GM23338 (cell line): ENCODE measurements at regions not wholly inside any gene's neighbourhood (a gene's known extent, or its start where the extent isn't known, plus 50 kb on each side); places are given as distances from the start of the nearest gene placed in this dataset.

Experiments used
- ATAC-seq: fragments of 200-7000 bp; cut with Tn5 transposase; 3 replicates; pipeline ENCODE4 v1.9.1; 2020
- DNase-seq: peaks from one replicate; pipeline ENCODE4 v3.0.0-alpha.2; 2015; ENCODE audit warnings: low spot score
- H2AFZ ChIP-seq: fragments of 200-600 bp; sonication (generic); 2 replicates; pipeline ENCODE4 v1.8.0; 2016; ENCODE audit warnings: antibody characterized with exemption, mild to moderate bottlenecking, moderate library complexity
- H3F3A ChIP-seq: fragments of 200-600 bp; sonication (generic); replicated peaks from 2 replicates; pipeline ENCODE4 v1.8.0; 2017; ENCODE audit warnings: antibody characterized with exemption, mixed run types, low read depth
- H3K27ac ChIP-seq: fragments of 200-600 bp; sonication (generic); 2 replicates; pipeline ENCODE4 v1.6.1; 2016; ENCODE audit warnings: low read depth
- H3K27me3 ChIP-seq: fragments of 200-600 bp; sonication (generic); 2 replicates; pipeline ENCODE4 v1.8.0; 2016; ENCODE audit warnings: mild to moderate bottlenecking, mixed run types, moderate library complexity; ENCODE audit not compliant: insufficient read depth
- H3K36me3 ChIP-seq: fragments of 200-600 bp; sonication (generic); 2 replicates; pipeline ENCODE4 v1.8.0; 2016; ENCODE audit warnings: mild to moderate bottlenecking; ENCODE audit not compliant: insufficient read depth
- H3K4me1 ChIP-seq: fragments of 200-600 bp; sonication (generic); 2 replicates; pipeline ENCODE4 v1.8.0; 2016; ENCODE audit warnings: mild to moderate bottlenecking, moderate library complexity; ENCODE audit not compliant: insufficient read depth
- H3K4me2 ChIP-seq: fragments of 200-600 bp; sonication (generic); 2 replicates; pipeline ENCODE4 v1.7.1; 2017; ENCODE audit warnings: mixed run types
- H3K4me3 ChIP-seq: fragments of 200-600 bp; sonication (generic); 2 replicates; pipeline ENCODE4 v1.6.1; 2016; ENCODE audit warnings: mixed run types
- H3K79me2 ChIP-seq: fragments of 200-600 bp; sonication (generic); replicated peaks from 2 replicates; pipeline ENCODE4 v1.8.0; 2017; ENCODE audit warnings: mild to moderate bottlenecking; ENCODE audit not compliant: insufficient read depth
- H3K9me2 ChIP-seq: fragments of 200-600 bp; sonication (generic); 2 replicates; pipeline ENCODE4 v1.8.0; 2017; ENCODE audit not compliant: insufficient read depth
- H4K20me1 ChIP-seq: fragments of 200-600 bp; sonication (generic); replicated peaks from 2 replicates; pipeline ENCODE4 v1.8.0; 2017; ENCODE audit warnings: mild to moderate bottlenecking; ENCODE audit not compliant: insufficient read depth
- H3K27ac Mint-ChIP-seq: 2 replicates; pipeline ENCODE4 v1.8.0; 2020; ENCODE audit warnings: inconsistent platforms, mild to moderate bottlenecking, moderate library complexity, mixed read lengths
- H3K27me3 Mint-ChIP-seq: 3 replicates; pipeline ENCODE4 v1.8.0; 2022; ENCODE audit warnings: low read depth, mild to moderate bottlenecking, moderate library complexity, mixed read lengths, inconsistent platforms; ENCODE audit not compliant: insufficient read depth, poor library complexity
- H3K36me3 Mint-ChIP-seq: 3 replicates; pipeline ENCODE4 v1.8.0; 2021; ENCODE audit warnings: low read depth, mild to moderate bottlenecking, inconsistent platforms, moderate library complexity, mixed read lengths
- H3K4me1 Mint-ChIP-seq: 3 replicates; pipeline ENCODE4 v1.8.0; 2020; ENCODE audit warnings: mild to moderate bottlenecking, inconsistent platforms, mixed read lengths
- H3K4me3 Mint-ChIP-seq: 3 replicates; pipeline ENCODE4 v1.8.0; 2021; ENCODE audit warnings: moderate library complexity, mild to moderate bottlenecking, inconsistent platforms, mixed read lengths
- H3K9me3 Mint-ChIP-seq: 3 replicates; pipeline ENCODE4 v1.8.0; 2020; ENCODE audit warnings: moderate library complexity, mild to moderate bottlenecking, inconsistent platforms, mixed read lengths
- CREB1 ChIP-seq: fragments of 250-450 bp; sonication (Bioruptor Pico); IDR thresholded peaks from 2 replicates; pipeline ENCODE4 v1.5.0; 2020; ENCODE audit warnings: low read depth, mild to moderate bottlenecking, moderate library complexity
- CTCF ChIP-seq, 2 experiments: fragments of 200-600 bp in 1 of 2; sonication (generic) in 1 of 2; conservative IDR thresholded peaks; 2 replicates each; pipeline versions ENCODE4 v1.5.1 to v1.6.1; 2016 to 2017; ENCODE audit warnings: antibody characterized with exemption in 2 of 2, low read depth in 2 of 2, mild to moderate bottlenecking in 2 of 2, moderate library complexity in 1 of 2
- ETS1 ChIP-seq: IDR thresholded peaks from 2 replicates; pipeline ENCODE4 v1.6.1; 2016; ENCODE audit warnings: antibody characterized with exemption
- EZH2phosphoT487 ChIP-seq: fragments of 200-600 bp; sonication (generic); IDR thresholded peaks from one replicate; pipeline ENCODE4 v1.8.1; 2018; ENCODE audit warnings: antibody characterized with exemption; ENCODE audit not compliant: unreplicated experiment
- JUNB ChIP-seq: IDR thresholded peaks from one replicate; pipeline ENCODE4 v1.6.1; 2016; ENCODE audit warnings: antibody characterized with exemption; ENCODE audit not compliant: unreplicated experiment
- NANOG ChIP-seq: IDR thresholded peaks from 2 replicates; pipeline ENCODE4 v1.6.1; 2016; ENCODE audit warnings: antibody characterized with exemption, borderline replicate concordance
- POLR2AphosphoS5 ChIP-seq: IDR thresholded peaks from 2 replicates; pipeline ENCODE4 v1.6.1; 2016; ENCODE audit warnings: antibody characterized with exemption, low read depth
- REST ChIP-seq: IDR thresholded peaks from one replicate; pipeline ENCODE4 v1.6.1; 2018; ENCODE audit warnings: antibody characterized with exemption; ENCODE audit not compliant: unreplicated experiment
- ZNF114 ChIP-seq: fragments of 250-450 bp; sonication (Bioruptor Pico); IDR thresholded peaks from 2 replicates; pipeline ENCODE4 v1.5.0; 2020; ENCODE audit warnings: mild to moderate bottlenecking, moderate library complexity
- ZNF331 ChIP-seq: fragments of 250-450 bp; sonication (Bioruptor Pico); IDR thresholded peaks from 2 replicates; pipeline ENCODE4 v1.5.0; 2020; ENCODE audit warnings: low read depth, mild to moderate bottlenecking, moderate library complexity
- ZNF462 ChIP-seq: fragments of 250-450 bp; sonication (Bioruptor Pico); IDR thresholded peaks from 2 replicates; pipeline ENCODE4 v1.5.0; 2020; ENCODE audit warnings: mild to moderate bottlenecking, moderate library complexity

- DNase-seq (no peak), ATAC-seq (no peak)
- Mint-ChIP-seq H3K27me3 (no peaks in the 10 kb centered on the region), H3K9me3 (no peaks in the 10 kb centered on the region), H3K36me3 (no peaks in the 10 kb centered on the region), H3K27ac (no peak overlapping the region), H3K4me1 (no peaks in the 10 kb centered on the region), H3K4me3 (no peak overlapping the region)
- TF ChIP-seq ETS1 (no peak), CREB1 (no peak), ZNF462 (CRISPR knock-in tag) (no peak), NANOG (no peak), CTCF (conservative IDR thresholded peaks at IDR 0.05; ENCODE audit: low read depth in 2 of 2) (no peak), ZNF114 (CRISPR knock-in tag) (no peak), ZNF331 (CRISPR knock-in tag) (no peak), EZH2phosphoT487 (no peak), REST (no peak), POLR2AphosphoS5 (no peak), JUNB (no peak)
- no peaks in the 10 kb centered on the region for H3F3A ChIP-seq
- no peaks in the 10 kb centered on the region for H3K79me2 ChIP-seq
- no peaks in the 10 kb centered on the region for H3K4me1 ChIP-seq
- H3K36me3 ChIP-seq = no peaks in the 10 kb centered on the region
- no peak overlapping the region for H2AFZ ChIP-seq
- no peak overlapping the region for H3K4me2 ChIP-seq
- no peaks in the 10 kb centered on the region for H4K20me1 ChIP-seq
- no peak overlapping the region for H3K27ac ChIP-seq
- no peaks in the 10 kb centered on the region for H3K9me2 ChIP-seq
- no peak overlapping the region for H3K4me3 ChIP-seq
- H3K27me3 ChIP-seq = no peaks in the 10 kb centered on the region
These were observed 94.6 kb upstream of the FUNDC1 start for GRCh38 chrX:44637282-44637681.
